Esophagus squamous epithelium (tissue), 4 donors: ENCODE measurements at regions not wholly inside any gene's neighbourhood (a gene's known extent, or its start where the extent isn't known, plus 50 kb on each side); places are given as distances from the start of the nearest gene placed in this dataset.

ENCODE experiments used
- POLR2A ChIP-seq, 4 donors: fragments of 450-650 bp; IDR thresholded peaks; one replicate each; pipeline ENCODE4 v1.6.1; 2017; ENCODE audit warnings: antibody characterized with exemption in 4 of 4, mild to moderate bottlenecking in 4 of 4, moderate library complexity in 3 of 4
- TF ChIP-seq, protein P1 (sequence below), 6 experiments: fragments of 450-650 bp in 4 of 6; fragments of 200-600 bp in 2 of 6; sonication (generic) in 2 of 6; IDR thresholded peaks; one replicate each; pipeline ENCODE4 v1.5.1; 2016 to 2019; ENCODE audit warnings: antibody characterized with exemption in 6 of 6, mild to moderate bottlenecking in 4 of 6, moderate library complexity in 4 of 6

DNA sequence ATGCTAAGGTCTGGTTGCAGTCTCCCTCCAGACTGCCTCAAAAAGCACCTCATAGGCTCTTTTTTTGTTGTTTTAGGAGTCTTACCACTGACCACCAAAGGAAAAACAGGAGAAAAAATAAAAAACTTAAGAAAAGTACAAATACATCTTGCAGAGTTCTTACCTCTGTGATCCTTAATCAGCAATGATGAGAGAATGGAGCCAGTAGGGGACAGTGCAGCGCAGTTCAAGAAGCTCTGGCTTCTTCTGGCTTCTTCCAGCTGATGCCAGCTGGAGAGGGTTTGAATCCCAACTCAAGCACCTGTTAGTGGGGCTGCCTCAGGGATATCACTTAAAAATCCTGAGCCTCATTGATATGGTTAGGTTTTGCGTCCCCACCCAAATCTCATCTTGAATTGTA, 223.3 kb upstream of the ISX start:
- TF ChIP-seq, protein P1, sequence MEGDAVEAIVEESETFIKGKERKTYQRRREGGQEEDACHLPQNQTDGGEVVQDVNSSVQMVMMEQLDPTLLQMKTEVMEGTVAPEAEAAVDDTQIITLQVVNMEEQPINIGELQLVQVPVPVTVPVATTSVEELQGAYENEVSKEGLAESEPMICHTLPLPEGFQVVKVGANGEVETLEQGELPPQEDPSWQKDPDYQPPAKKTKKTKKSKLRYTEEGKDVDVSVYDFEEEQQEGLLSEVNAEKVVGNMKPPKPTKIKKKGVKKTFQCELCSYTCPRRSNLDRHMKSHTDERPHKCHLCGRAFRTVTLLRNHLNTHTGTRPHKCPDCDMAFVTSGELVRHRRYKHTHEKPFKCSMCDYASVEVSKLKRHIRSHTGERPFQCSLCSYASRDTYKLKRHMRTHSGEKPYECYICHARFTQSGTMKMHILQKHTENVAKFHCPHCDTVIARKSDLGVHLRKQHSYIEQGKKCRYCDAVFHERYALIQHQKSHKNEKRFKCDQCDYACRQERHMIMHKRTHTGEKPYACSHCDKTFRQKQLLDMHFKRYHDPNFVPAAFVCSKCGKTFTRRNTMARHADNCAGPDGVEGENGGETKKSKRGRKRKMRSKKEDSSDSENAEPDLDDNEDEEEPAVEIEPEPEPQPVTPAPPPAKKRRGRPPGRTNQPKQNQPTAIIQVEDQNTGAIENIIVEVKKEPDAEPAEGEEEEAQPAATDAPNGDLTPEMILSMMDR (IDR thresholded peaks at IDR 0.05): no peak
- TF ChIP-seq POLR2A (IDR thresholded peaks at IDR 0.05): no peak
